Tibial nerve (tissue), 4 donors: ENCODE measurements at regions not wholly inside any gene's neighbourhood (a gene's known extent, or its start where the extent isn't known, plus 50 kb on each side); places are given as distances from the start of the nearest gene placed in this dataset.

Experiments used
- DNase-seq, 2 donors: peaks; one replicate each; pipeline ENCODE4 v3.0.0-alpha.2; 2019; ENCODE audit warnings: low spot score in 2 of 2
- H3K27ac ChIP-seq, 4 donors: fragments of 200-600 bp; sonication (generic) in 3 of 4; one replicate each; pipeline ENCODE4 v1.5.1; 2017 to 2019; ENCODE audit warnings: mild to moderate bottlenecking in 1 of 4
- H3K27me3 ChIP-seq, 2 donors: fragments of 200-600 bp; sonication (generic) in 1 of 2; one replicate each; pipeline versions ENCODE4 v1.5.1 to v1.6.0; 2017 to 2019
- H3K36me3 ChIP-seq, 3 donors: fragments of 200-600 bp; sonication (generic); one replicate each; pipeline ENCODE4 v1.5.1; 2018 to 2019
- H3K4me1 ChIP-seq, 4 donors: fragments of 200-600 bp; sonication (generic) in 3 of 4; one replicate each; pipeline ENCODE4 v1.5.1; 2017 to 2019
- H3K4me3 ChIP-seq, 4 donors: fragments of 200-600 bp; sonication (generic) in 3 of 4; one replicate each; pipeline ENCODE4 v1.5.1; 2017 to 2019; ENCODE audit warnings: mild to moderate bottlenecking in 1 of 4, moderate library complexity in 1 of 4
- H3K9me3 ChIP-seq, 4 donors: fragments of 200-600 bp; sonication (generic) in 3 of 4; one replicate each; pipeline ENCODE4 v1.5.1; 2017 to 2019
- EP300 ChIP-seq, 2 donors: sonication (generic); formaldehyde crosslinking; IDR thresholded peaks; one replicate each; pipeline ENCODE4 v1.6.1; 2017; ENCODE audit warnings: antibody characterized with exemption in 2 of 2, mild to moderate bottlenecking in 1 of 2
- POLR2A ChIP-seq, 2 donors: fragments of 450-650 bp; IDR thresholded peaks; one replicate each; pipeline ENCODE4 v1.6.1; 2017; ENCODE audit warnings: antibody characterized with exemption in 2 of 2, mild to moderate bottlenecking in 2 of 2, moderate library complexity in 2 of 2
- WGBS, 2 donors: methylation state at CpG; one replicate each; pipeline ENCODE4 v1.1.5; 2018; 5-methylcytosine and 5-hydroxymethylcytosine counted together
- TF ChIP-seq, protein P1 (sequence below), 5 experiments: fragments of 200-600 bp in 3 of 5; fragments of 450-650 bp in 2 of 5; sonication (generic) in 3 of 5; IDR thresholded peaks; one replicate each; pipeline ENCODE4 v1.5.1; 2016 to 2019; ENCODE audit warnings: antibody characterized with exemption in 5 of 5, mild to moderate bottlenecking in 3 of 5, moderate library complexity in 2 of 5

DNA sequence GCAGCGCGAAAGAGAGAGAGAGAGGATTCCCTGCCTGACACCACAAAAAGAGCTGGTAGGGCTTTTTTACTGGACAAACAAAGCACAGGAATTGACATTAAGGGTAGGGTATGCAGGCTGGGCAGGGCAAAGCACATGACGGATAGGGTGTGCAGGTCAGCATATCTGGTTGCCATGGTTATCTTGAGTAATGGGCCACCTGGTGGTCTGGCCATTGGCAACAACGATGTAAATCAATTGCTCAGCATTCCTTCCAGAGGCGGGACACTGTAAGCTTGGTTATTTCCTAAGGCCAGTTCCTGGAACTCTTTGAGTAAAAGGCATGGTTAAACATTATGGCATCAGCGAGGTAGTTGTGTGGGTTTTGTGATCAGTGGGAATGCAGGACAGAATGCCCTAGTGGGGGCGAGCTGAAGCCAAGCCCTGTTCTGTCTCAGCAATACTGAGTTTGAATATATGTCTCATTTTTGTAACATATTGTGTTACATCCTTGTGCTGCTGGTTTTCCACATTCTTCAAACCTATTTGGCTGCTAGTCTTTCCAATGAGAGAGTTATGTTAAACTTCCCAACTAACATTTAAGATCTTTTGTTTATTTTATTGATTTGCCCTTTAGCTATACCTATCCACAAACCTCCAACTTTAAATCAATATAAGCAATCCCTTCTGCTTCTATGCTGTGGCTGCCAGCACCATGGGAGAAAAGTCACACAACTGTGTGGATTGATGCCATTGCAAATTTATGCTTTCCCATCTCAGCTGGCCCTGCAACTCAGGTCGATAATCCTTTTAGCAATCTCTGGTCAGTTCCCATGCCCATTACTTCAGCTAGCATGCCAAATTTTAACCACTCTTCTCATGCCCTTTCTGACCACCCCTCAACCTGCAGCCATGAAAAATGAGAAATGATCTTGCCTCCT is 396.7 kb upstream of the PDE3A start:
- TF ChIP-seq EP300 (IDR thresholded peaks at IDR 0.05) (no peak), POLR2A (IDR thresholded peaks at IDR 0.05) (no peak)
- TF ChIP-seq, protein P1, sequence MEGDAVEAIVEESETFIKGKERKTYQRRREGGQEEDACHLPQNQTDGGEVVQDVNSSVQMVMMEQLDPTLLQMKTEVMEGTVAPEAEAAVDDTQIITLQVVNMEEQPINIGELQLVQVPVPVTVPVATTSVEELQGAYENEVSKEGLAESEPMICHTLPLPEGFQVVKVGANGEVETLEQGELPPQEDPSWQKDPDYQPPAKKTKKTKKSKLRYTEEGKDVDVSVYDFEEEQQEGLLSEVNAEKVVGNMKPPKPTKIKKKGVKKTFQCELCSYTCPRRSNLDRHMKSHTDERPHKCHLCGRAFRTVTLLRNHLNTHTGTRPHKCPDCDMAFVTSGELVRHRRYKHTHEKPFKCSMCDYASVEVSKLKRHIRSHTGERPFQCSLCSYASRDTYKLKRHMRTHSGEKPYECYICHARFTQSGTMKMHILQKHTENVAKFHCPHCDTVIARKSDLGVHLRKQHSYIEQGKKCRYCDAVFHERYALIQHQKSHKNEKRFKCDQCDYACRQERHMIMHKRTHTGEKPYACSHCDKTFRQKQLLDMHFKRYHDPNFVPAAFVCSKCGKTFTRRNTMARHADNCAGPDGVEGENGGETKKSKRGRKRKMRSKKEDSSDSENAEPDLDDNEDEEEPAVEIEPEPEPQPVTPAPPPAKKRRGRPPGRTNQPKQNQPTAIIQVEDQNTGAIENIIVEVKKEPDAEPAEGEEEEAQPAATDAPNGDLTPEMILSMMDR (IDR thresholded peaks at IDR 0.05) = no peak
- no peak overlapping the region for H3K27ac ChIP-seq
- peaks cover 0 to 7% (median 0%) of the 10 kb centered on the region in 4 donors for H3K4me1 ChIP-seq
- H3K4me3 ChIP-seq = no peak overlapping the region
- H3K27me3 ChIP-seq = no peaks in the 10 kb centered on the region
- 63 to 66% methylated on average over 8 of the region's 8 CpGs for WGBS, 2 donors
- H3K36me3 ChIP-seq = no peaks in the 10 kb centered on the region
- no peak for DNase-seq
- H3K9me3 ChIP-seq = no peaks in the 10 kb centered on the region

DNA sequence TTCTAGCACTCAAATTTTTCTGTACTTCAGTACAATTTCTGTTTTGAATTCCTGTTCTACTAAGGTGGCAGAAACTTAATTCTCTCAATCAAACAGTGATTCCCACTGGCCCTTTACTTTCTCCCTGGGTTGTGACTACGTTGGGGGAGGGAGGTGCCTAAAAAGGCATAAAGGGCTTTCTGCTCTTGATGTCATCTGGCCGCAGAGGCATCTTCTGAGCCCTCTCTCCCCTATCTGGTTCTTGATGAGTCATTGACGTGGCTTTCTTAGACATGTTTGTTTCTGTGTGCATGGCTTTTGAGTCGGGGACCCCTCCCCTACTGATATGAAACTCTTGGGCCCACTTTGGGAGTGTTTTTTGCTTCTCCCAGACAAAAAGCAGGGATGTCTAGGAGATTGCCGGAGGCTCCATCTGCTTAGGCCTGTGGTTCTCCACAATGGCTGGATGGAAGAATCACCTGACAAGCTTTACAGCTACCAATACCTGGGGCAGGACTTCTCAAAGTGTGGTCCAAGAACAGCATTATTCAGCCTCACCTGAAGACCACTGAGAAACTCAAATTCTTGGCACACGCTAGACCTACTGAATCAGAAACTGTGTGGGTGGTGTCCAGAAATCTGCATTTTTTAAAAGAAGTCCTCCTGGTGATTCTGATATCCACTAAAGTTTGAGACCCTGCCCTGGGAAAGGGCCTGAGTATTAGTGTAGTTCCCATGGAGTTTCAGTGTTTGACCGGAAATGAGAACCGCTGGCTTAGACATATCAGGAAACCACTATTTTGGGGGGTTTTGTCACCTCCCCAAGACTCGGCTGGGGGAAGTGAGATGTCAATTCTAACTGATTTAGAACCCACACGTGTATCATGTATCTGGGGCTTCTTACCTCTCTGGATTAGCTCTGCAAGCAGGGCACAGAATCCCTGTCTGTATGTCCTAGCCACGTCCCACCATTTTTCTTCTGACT is 395.7 kb upstream of the PDE3A start:
- WGBS, 2 donors = 83% methylated on average over 11 of the region's 11 CpGs
- Histone ChIP-seq H3K36me3 (no peaks in the 10 kb centered on the region), H3K4me3 (no peak overlapping the region), H3K27me3 (no peaks in the 10 kb centered on the region), H3K27ac (no peak overlapping the region), H3K4me1 (peaks cover 0 to under 1% (median 0%) of the 10 kb centered on the region in 4 donors), H3K9me3 (no peaks in the 10 kb centered on the region)
- TF ChIP-seq POLR2A (IDR thresholded peaks at IDR 0.05) (no peak), EP300 (IDR thresholded peaks at IDR 0.05) (no peak)
- TF ChIP-seq, protein P1 (IDR thresholded peaks at IDR 0.05) = no peak
- DNase-seq = no peak

DNA sequence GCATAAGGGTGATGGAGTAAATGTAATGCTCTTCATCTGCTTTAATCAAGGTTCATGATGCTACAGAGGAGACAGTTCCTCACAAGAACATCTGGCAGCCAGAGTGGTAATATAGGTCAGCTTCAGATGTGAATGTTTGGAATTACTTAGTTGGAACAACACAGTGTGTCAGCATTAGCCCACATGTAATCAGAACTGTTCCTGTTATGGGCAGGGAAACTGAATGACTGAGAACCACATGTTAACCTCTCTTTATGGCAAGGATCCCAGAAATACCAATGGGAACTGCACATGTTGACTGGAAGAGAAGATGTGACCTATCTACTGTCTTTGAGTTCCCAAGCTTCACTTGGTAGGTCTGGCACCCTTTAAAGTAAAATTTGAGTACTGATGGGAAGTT is 390.1 kb upstream of the PDE3A start:
- H3K36me3 ChIP-seq = no peaks in the 10 kb centered on the region
- H3K9me3 ChIP-seq = no peaks in the 10 kb centered on the region
- no peaks in the 10 kb centered on the region for H3K27me3 ChIP-seq
- no peaks in the 10 kb centered on the region for H3K4me1 ChIP-seq
- no peak overlapping the region for H3K4me3 ChIP-seq
- no peak for DNase-seq
- H3K27ac ChIP-seq = no peak overlapping the region
- TF ChIP-seq EP300 (IDR thresholded peaks at IDR 0.05) (no peak), POLR2A (IDR thresholded peaks at IDR 0.05) (no peak)
- TF ChIP-seq, protein P1 (IDR thresholded peaks at IDR 0.05) = no peak

DNA sequence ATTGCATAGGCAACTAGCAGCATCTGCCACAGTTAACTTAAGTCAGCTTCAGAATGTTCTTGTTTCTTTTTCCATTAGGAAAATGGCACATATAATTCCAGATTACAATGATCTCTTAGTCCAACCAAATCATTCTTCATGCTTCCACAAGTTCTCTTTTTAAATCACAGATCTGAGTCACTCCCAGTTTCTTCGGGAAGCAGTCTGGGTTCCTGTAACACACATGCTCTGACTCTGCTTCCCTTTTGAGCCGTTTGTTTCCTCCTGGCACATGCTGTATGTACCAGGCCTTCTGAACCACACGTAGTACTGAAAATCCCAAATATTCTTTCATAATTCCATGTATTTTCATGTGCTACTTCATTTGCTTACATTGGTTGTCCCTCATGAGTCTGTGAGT is 388.8 kb upstream of the PDE3A start:
- WGBS, 2 donors = 73 to 74% methylated on average over 3 of the region's 3 CpGs
- Histone ChIP-seq H3K36me3 (no peaks in the 10 kb centered on the region), H3K27me3 (no peaks in the 10 kb centered on the region), H3K4me1 (no peaks in the 10 kb centered on the region), H3K9me3 (no peaks in the 10 kb centered on the region), H3K4me3 (no peak overlapping the region), H3K27ac (no peak overlapping the region)
- TF ChIP-seq, protein P1 (IDR thresholded peaks at IDR 0.05) = no peak
- TF ChIP-seq EP300 (IDR thresholded peaks at IDR 0.05) (no peak), POLR2A (IDR thresholded peaks at IDR 0.05) (no peak)
- DNase-seq = no peak
